Neuronal stem cell (in vitro differentiated cells): ENCODE measurements at regions not wholly inside any gene's neighbourhood (a gene's known extent, or its start where the extent isn't known, plus 50 kb on each side); places are given as distances from the start of the nearest gene placed in this dataset.

Source experiments
- DNase-seq: peaks from one replicate; pipeline ENCODE4 v3.0.0-alpha.2; 2013; ENCODE audit warnings: low spot score
- H2AFZ ChIP-seq: one replicate; pipeline ENCODE4 v1.6.1; 2013; ENCODE audit warnings: mild to moderate bottlenecking, low read length, inconsistent platforms
- H2AK5ac ChIP-seq: 2 replicates; pipeline ENCODE4 v1.6.1; 2013; ENCODE audit warnings: low read depth, mild to moderate bottlenecking, inconsistent platforms, low read length, moderate library complexity, mixed read lengths
- H2BK120ac ChIP-seq: 2 replicates; pipeline ENCODE4 v1.6.1; 2013; ENCODE audit warnings: low read depth, mild to moderate bottlenecking, inconsistent platforms, low read length, moderate library complexity, mixed read lengths
- H2BK12ac ChIP-seq: one replicate; pipeline ENCODE4 v1.6.1; 2013; ENCODE audit warnings: low read length, inconsistent platforms
- H2BK15ac ChIP-seq: 2 replicates; pipeline ENCODE4 v1.6.1; 2013; ENCODE audit warnings: mild to moderate bottlenecking, low read length, inconsistent platforms, mixed read lengths
- H2BK5ac ChIP-seq: one replicate; pipeline ENCODE4 v1.6.1; 2013; ENCODE audit warnings: inconsistent platforms, mild to moderate bottlenecking, low read length, moderate library complexity
- H3K14ac ChIP-seq: one replicate; pipeline ENCODE4 v1.6.1; 2013; ENCODE audit warnings: low read length, inconsistent platforms
- H3K18ac ChIP-seq: 2 replicates; pipeline ENCODE4 v1.6.1; 2013; ENCODE audit warnings: low read length, inconsistent platforms
- H3K23ac ChIP-seq: 2 replicates; pipeline ENCODE4 v1.6.1; 2013; ENCODE audit warnings: low read depth, mild to moderate bottlenecking, mixed read lengths, low read length, inconsistent platforms; ENCODE audit not compliant: poor library complexity
- H3K27ac ChIP-seq: replicated peaks from 3 replicates; pipeline ENCODE4 v1.5.1; 2013; ENCODE audit warnings: low read length, inconsistent platforms
- H3K27me3 ChIP-seq, 3 experiments: 2 replicates each; pipeline ENCODE4 v1.6.1; 2013; ENCODE audit warnings: low read length in 3 of 3, mild to moderate bottlenecking in 2 of 3, inconsistent platforms in 1 of 3, low read depth in 1 of 3, mixed read lengths in 1 of 3, moderate library complexity in 1 of 3; ENCODE audit not compliant: control insufficient read depth in 3 of 3, insufficient read depth in 3 of 3
- H3K36me3 ChIP-seq, 2 donors: replicated peaks in 1 of 2; 2 replicates each; pipeline ENCODE4 v1.6.1; 2013; ENCODE audit warnings: low read length in 2 of 2; ENCODE audit not compliant: control insufficient read depth in 2 of 2, insufficient read depth in 2 of 2
- H3K4ac ChIP-seq: 2 replicates; pipeline ENCODE4 v1.6.1; 2013; ENCODE audit warnings: inconsistent platforms, mild to moderate bottlenecking, low read length, moderate library complexity
- H3K4me1 ChIP-seq, 2 donors: 1 replicate in 1 of 2; 2 replicates in 1 of 2; pipeline ENCODE4 v1.6.1; 2013; ENCODE audit warnings: low read length in 2 of 2, low read depth in 1 of 2; ENCODE audit not compliant: control insufficient read depth in 2 of 2, insufficient read depth in 1 of 2
- H3K4me2 ChIP-seq: one replicate; pipeline ENCODE4 v1.6.1; 2013; ENCODE audit warnings: mild to moderate bottlenecking, low read length, inconsistent platforms; ENCODE audit not compliant: insufficient read depth, poor library complexity, severe bottlenecking
- H3K4me3 ChIP-seq, 2 donors: 2 replicates each; pipeline ENCODE4 v1.5.1; 2013; ENCODE audit warnings: low read length in 2 of 2, mild to moderate bottlenecking in 2 of 2, inconsistent platforms in 1 of 2, moderate library complexity in 1 of 2
- H3K79me1 ChIP-seq: one replicate; pipeline ENCODE4 v1.6.1; 2013; ENCODE audit warnings: low read depth, mild to moderate bottlenecking, inconsistent platforms, low read length, moderate library complexity
- H3K9ac ChIP-seq: one replicate; pipeline ENCODE4 v1.6.1; 2013; ENCODE audit warnings: mild to moderate bottlenecking, low read depth, low read length, inconsistent platforms; ENCODE audit not compliant: poor library complexity
- H3K9me3 ChIP-seq, 2 donors: replicated peaks in 1 of 2; 2 replicates each; pipeline versions ENCODE3 to v1.6.1; 2013; ENCODE audit warnings: low read length in 2 of 2, mild to moderate bottlenecking in 2 of 2, inconsistent platforms in 1 of 2, low read depth in 1 of 2, mixed read lengths in 1 of 2, moderate library complexity in 1 of 2; ENCODE audit not compliant: control insufficient read depth in 2 of 2, insufficient read depth in 1 of 2
- H4K8ac ChIP-seq: one replicate; pipeline ENCODE4 v1.6.1; 2013; ENCODE audit warnings: low read depth, mild to moderate bottlenecking, inconsistent platforms, low read length, moderate library complexity
- H4K91ac ChIP-seq: one replicate; pipeline ENCODE4 v1.6.1; 2013; ENCODE audit warnings: low read length, low read depth, mild to moderate bottlenecking, inconsistent platforms; ENCODE audit not compliant: poor library complexity
- WGBS, 2 donors: extraction: QIAGEN DNeasy Blood & Tissue Kit; methylation state at CpG; one replicate each; pipeline ENCODE4 v1.1.7; 2013; ENCODE audit warnings: missing lambda C conversion rate in 2 of 2, mixed read lengths in 1 of 2; ENCODE audit not compliant: insufficient read length in 2 of 2, insufficient replicate concordance in 1 of 2; ENCODE audit errors: extremely low coverage in 2 of 2; 5-methylcytosine and 5-hydroxymethylcytosine counted together

DNA sequence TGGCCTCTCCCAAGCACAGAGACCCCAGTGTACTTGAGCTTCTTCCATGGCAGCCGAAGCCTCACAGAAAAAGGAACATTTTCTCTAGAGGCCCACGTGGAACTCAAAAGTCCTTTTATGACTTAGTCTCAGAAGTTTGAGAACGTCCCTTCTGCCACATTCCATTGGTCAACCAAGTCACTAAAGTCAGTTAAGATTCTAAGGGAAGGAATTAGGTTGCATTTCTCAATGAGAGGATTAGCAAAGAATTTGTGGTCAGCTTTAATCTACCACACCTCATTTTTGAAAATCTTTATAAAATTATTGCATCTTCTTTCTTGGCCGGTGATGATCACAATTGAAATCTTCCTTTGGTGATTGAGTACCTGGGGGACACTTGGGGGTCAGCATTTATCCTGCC, 279.9 kb upstream of the TBX3 start:
- no CpG with 5 or more reads among the region's 4 CpGs for WGBS, 2 donors
- no peak overlapping the region for H2AFZ ChIP-seq

DNA sequence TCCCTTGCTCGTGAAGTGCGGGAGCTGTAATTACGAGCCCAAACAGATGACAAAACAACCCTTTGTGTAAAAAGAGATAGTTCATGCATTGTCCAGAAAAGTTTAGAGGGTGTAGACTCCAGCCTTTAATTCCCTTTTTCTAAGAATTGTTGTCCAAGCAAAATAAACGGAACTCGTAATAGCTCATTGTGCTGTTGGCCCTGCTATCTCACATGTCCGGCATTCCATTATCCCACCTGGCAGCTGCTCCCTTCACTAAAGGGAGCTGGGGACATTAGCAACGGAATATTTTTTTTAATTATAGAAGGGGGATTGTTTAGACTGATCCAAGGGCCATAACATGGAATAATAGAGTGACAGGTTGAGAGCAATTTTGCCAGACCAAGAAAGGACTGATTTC, 277.5 kb upstream of the TBX3 start:
- Histone ChIP-seq H3K9ac (no peak overlapping the region), H3K18ac (no peak overlapping the region), H3K4me3 (no peak overlapping the region), H3K27me3 (no peaks in the 10 kb centered on the region), H3K9me3 (no peaks in the 10 kb centered on the region), H2BK15ac (no peak overlapping the region), H4K91ac (no peak overlapping the region), H4K8ac (no peak overlapping the region), H2BK120ac (no peak overlapping the region), H3K79me1 (no peaks in the 10 kb centered on the region), H3K36me3 (no peaks in the 10 kb centered on the region), H3K23ac (no peak overlapping the region), H3K4me2 (no peak overlapping the region), H2BK12ac (no peak overlapping the region), H3K4ac (no peak overlapping the region), H2AFZ (no peak overlapping the region), H3K4me1 (no peaks in the 10 kb centered on the region), H2BK5ac (no peak overlapping the region), H3K14ac (no peak overlapping the region), H3K27ac (no peak overlapping the region), H2AK5ac (no peak overlapping the region)
- no peak for DNase-seq
- no CpG with 5 or more reads among the region's 7 CpGs for WGBS, 2 donors

More for the DNA sequence above, 279.9 kb upstream of the TBX3 start:
- Histone ChIP-seq H3K9me3 (no peaks in the 10 kb centered on the region), H3K4me1 (no peaks in the 10 kb centered on the region), H3K4ac (no peak overlapping the region), H3K4me3 (no peak overlapping the region), H3K23ac (no peak overlapping the region), H3K27me3 (no peaks in the 10 kb centered on the region), H3K79me1 (no peaks in the 10 kb centered on the region), H2BK5ac (no peak overlapping the region), H3K36me3 (no peaks in the 10 kb centered on the region), H2AK5ac (no peak overlapping the region), H2BK12ac (no peak overlapping the region), H3K9ac (no peak overlapping the region), H4K8ac (no peak overlapping the region), H3K4me2 (no peak overlapping the region), H2BK120ac (no peak overlapping the region), H2BK15ac (no peak overlapping the region), H3K14ac (no peak overlapping the region), H3K27ac (no peak overlapping the region), H4K91ac (no peak overlapping the region), H3K18ac (no peak overlapping the region)
- no peak for DNase-seq

DNA sequence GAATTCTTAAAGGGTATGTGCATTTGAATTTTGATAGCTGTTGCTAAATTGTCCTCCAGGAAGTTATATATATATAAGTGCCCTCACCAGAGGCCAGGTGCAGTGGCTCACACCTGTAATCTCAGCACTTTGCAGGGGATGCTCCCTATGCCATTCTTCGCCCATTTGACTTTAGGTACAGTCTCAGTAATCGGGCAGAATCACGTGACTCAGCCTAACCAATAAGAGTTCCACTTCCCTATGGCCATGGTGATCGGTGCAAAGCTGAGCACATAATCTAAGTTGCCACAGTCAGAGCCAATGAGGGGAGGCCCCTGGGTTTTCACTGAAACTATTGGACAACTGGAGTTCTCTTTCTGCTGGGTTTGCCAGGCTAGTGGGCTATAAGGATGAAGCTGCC, 274.6 kb upstream of the TBX3 start:
- no peaks in the 10 kb centered on the region for H3K36me3 ChIP-seq
- no peak overlapping the region for H2AFZ ChIP-seq
- no peak overlapping the region for H2BK120ac ChIP-seq
- no peak overlapping the region for H3K4me2 ChIP-seq
- no peak overlapping the region for H3K23ac ChIP-seq
- H2BK15ac ChIP-seq: no peak overlapping the region
- no peak overlapping the region for H3K27ac ChIP-seq
- no peak overlapping the region for H2BK5ac ChIP-seq
- no peak overlapping the region for H4K91ac ChIP-seq
- no peak overlapping the region for H3K4ac ChIP-seq
- no peaks in the 10 kb centered on the region for H3K27me3 ChIP-seq
- no peak overlapping the region for H3K9ac ChIP-seq
- H2BK12ac ChIP-seq: no peak overlapping the region
- no peak overlapping the region for H3K14ac ChIP-seq
- no peaks in the 10 kb centered on the region for H3K79me1 ChIP-seq
- no peak for DNase-seq
- H4K8ac ChIP-seq: no peak overlapping the region
- no peak overlapping the region for H2AK5ac ChIP-seq
- no peak overlapping the region for H3K4me3 ChIP-seq
- no peaks in the 10 kb centered on the region for H3K9me3 ChIP-seq
- no peak overlapping the region for H3K18ac ChIP-seq
- no CpG with 5 or more reads among the region's 4 CpGs for WGBS, 2 donors
- no peaks in the 10 kb centered on the region for H3K4me1 ChIP-seq

DNA sequence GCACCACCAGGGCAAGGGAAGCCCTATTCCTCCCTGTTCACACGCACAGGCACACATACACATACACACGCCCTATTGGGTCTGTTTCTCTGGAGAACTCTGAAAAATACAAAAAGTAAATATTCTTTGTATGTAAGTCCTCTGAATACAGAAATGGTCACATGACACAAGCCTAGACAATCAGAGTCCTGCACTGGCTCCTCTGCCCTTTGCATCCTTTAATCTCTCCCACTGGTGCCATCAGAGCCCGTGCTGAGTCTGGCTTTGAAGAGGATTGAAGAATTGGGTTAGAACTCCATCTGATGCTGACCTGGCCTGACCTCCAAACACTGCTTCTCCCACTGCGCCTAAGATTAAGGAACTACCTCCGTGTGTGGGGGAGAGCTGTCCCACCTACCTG, 273.2 kb upstream of the TBX3 start:
- no peak overlapping the region for H2AFZ ChIP-seq
- H3K79me1 ChIP-seq: no peaks in the 10 kb centered on the region
- H3K18ac ChIP-seq: no peak overlapping the region
- no CpG with 5 or more reads among the region's 5 CpGs for WGBS, 2 donors
- H3K27ac ChIP-seq: no peak overlapping the region
- H3K14ac ChIP-seq: no peak overlapping the region
- H4K8ac ChIP-seq: no peak overlapping the region
- H2BK12ac ChIP-seq: no peak overlapping the region
- DNase-seq: no peak
- no peak overlapping the region for H2AK5ac ChIP-seq
- no peak overlapping the region for H3K4ac ChIP-seq
- H2BK120ac ChIP-seq: no peak overlapping the region
- no peak overlapping the region for H3K4me2 ChIP-seq
- H3K27me3 ChIP-seq: no peaks in the 10 kb centered on the region
- no peak overlapping the region for H3K4me3 ChIP-seq
- no peak overlapping the region for H2BK15ac ChIP-seq
- H3K9ac ChIP-seq: no peak overlapping the region
- H3K36me3 ChIP-seq: no peaks in the 10 kb centered on the region
- no peak overlapping the region for H2BK5ac ChIP-seq
- H3K9me3 ChIP-seq: no peaks in the 10 kb centered on the region
- H4K91ac ChIP-seq: no peak overlapping the region
- H3K23ac ChIP-seq: no peak overlapping the region
- H3K4me1 ChIP-seq: no peaks in the 10 kb centered on the region
